Suprapubic skin (tissue), 4 donors: ENCODE measurements at regions not wholly inside any gene's neighbourhood (a gene's known extent, or its start where the extent isn't known, plus 50 kb on each side); places are given as distances from the start of the nearest gene placed in this dataset.

Experiments
- DNase-seq, 2 donors: peaks; one replicate each; pipeline ENCODE4 v3.0.0-alpha.2; 2019; ENCODE audit warnings: low spot score in 2 of 2
- H3K27ac ChIP-seq: fragments of 200-600 bp; sonication (generic); one replicate; pipeline ENCODE4 v1.5.1; 2019
- H3K27me3 ChIP-seq: fragments of 200-600 bp; sonication (generic); one replicate; pipeline ENCODE4 v1.5.1; 2019
- H3K36me3 ChIP-seq: fragments of 200-600 bp; sonication (generic); one replicate; pipeline ENCODE4 v1.5.1; 2019
- H3K4me1 ChIP-seq: fragments of 200-600 bp; sonication (generic); one replicate; pipeline ENCODE4 v1.5.1; 2019
- H3K4me3 ChIP-seq: fragments of 200-600 bp; sonication (generic); one replicate; pipeline ENCODE4 v1.5.1; 2019; ENCODE audit warnings: mild to moderate bottlenecking
- H3K9me3 ChIP-seq: fragments of 200-600 bp; sonication (generic); one replicate; pipeline ENCODE4 v1.5.1; 2019
- CTCF ChIP-seq, 2 donors: fragments of 200-600 bp in 1 of 2; fragments of 450-650 bp in 1 of 2; sonication (generic) in 1 of 2; IDR thresholded peaks; one replicate each; pipeline ENCODE4 v1.5.1; 2016 to 2019; ENCODE audit warnings: antibody characterized with exemption in 2 of 2, mild to moderate bottlenecking in 1 of 2, moderate library complexity in 1 of 2
- EP300 ChIP-seq: sonication (generic); formaldehyde crosslinking; IDR thresholded peaks from one replicate; pipeline ENCODE4 v1.6.1; 2017; ENCODE audit warnings: antibody characterized with exemption
- POLR2A ChIP-seq, 2 donors: fragments of 450-650 bp; IDR thresholded peaks; one replicate each; pipeline ENCODE4 v1.6.1; 2017; ENCODE audit warnings: antibody characterized with exemption in 2 of 2, mild to moderate bottlenecking in 2 of 2, moderate library complexity in 2 of 2
- POLR2AphosphoS5 ChIP-seq, 3 donors: sonication (generic); formaldehyde crosslinking; IDR thresholded peaks; one replicate each; pipeline ENCODE4 v1.6.1; 2017; ENCODE audit warnings: antibody characterized with exemption in 3 of 3
- WGBS: methylation state at CpG from one replicate; pipeline ENCODE4 v1.1.5; 2018; 5-methylcytosine and 5-hydroxymethylcytosine counted together

GRCh38 chr11:46200537-46201281, 76.8 kb upstream of the CREB3L1 start:
- no peak for DNase-seq
- Histone ChIP-seq H3K4me3 (no peak overlapping the region), H3K4me1 (no peaks in the 10 kb centered on the region), H3K27me3 (no peaks in the 10 kb centered on the region), H3K36me3 (no peaks in the 10 kb centered on the region), H3K9me3 (no peaks in the 10 kb centered on the region), H3K27ac (no peak overlapping the region)
- WGBS: 71% methylated on average over 9 of the region's 10 CpGs
- TF ChIP-seq EP300 (no peak), POLR2A (IDR thresholded peaks at IDR 0.05) (no peak), POLR2AphosphoS5 (IDR thresholded peaks at IDR 0.05) (no peak), CTCF (IDR thresholded peaks at IDR 0.05) (no peak)

- no peaks in the 10 kb centered on the region for H3K4me1 ChIP-seq
- 67% methylated on average over 8 of the region's 8 CpGs for WGBS
- H3K4me3 ChIP-seq: no peak overlapping the region
- H3K9me3 ChIP-seq: no peaks in the 10 kb centered on the region
- no peaks in the 10 kb centered on the region for H3K36me3 ChIP-seq
- DNase-seq: no peak
- H3K27ac ChIP-seq: no peak overlapping the region
- H3K27me3 ChIP-seq: no peaks in the 10 kb centered on the region
- TF ChIP-seq POLR2AphosphoS5 (IDR thresholded peaks at IDR 0.05) (no peak), CTCF (IDR thresholded peaks at IDR 0.05) (no peak), POLR2A (IDR thresholded peaks at IDR 0.05) (no peak), EP300 (no peak)
Measured at GRCh38 chr11:46198245-46199240, 77.3 kb upstream of the PHF21A start.

- 89% methylated on average over 3 of the region's 3 CpGs for WGBS
- Histone ChIP-seq H3K27me3 (no peaks in the 10 kb centered on the region), H3K4me3 (no peak overlapping the region), H3K36me3 (no peaks in the 10 kb centered on the region), H3K27ac (no peak overlapping the region), H3K9me3 (no peaks in the 10 kb centered on the region), H3K4me1 (no peaks in the 10 kb centered on the region)
- no peak for TF ChIP-seq CTCF (IDR thresholded peaks at IDR 0.05)
- no peak for TF ChIP-seq POLR2AphosphoS5 (IDR thresholded peaks at IDR 0.05)
- no peak for DNase-seq
Measured at GRCh38 chr11:46197421-46197820, 76.2 kb upstream of the PHF21A start.

DNA sequence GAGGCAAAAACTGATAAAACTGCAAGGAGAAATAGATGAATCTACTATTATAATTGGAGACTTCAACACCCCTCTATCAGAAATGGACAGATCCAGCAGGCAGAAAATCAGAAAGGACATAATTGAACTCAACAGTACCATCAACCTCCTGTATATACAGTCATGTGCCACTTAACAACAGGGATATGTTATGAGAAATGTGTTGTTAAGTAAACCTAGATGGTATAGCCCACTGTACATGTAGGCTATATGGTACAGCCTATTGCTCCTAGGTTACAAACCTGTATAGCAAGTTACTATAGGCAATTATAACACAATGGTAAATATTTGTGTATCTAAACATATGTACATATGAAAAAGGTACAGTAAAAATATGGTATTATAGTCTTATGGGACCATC, 66.8 kb upstream of the PHF21A start:
- Histone ChIP-seq H3K27me3 (no peaks in the 10 kb centered on the region), H3K4me1 (no peaks in the 10 kb centered on the region), H3K36me3 (no peaks in the 10 kb centered on the region), H3K9me3 (no peaks in the 10 kb centered on the region), H3K4me3 (no peak overlapping the region), H3K27ac (no peak overlapping the region)
- TF ChIP-seq CTCF (IDR thresholded peaks at IDR 0.05) (no peak), POLR2A (IDR thresholded peaks at IDR 0.05) (no peak), POLR2AphosphoS5 (IDR thresholded peaks at IDR 0.05) (no peak), EP300 (no peak)
- DNase-seq: no peak

DNA sequence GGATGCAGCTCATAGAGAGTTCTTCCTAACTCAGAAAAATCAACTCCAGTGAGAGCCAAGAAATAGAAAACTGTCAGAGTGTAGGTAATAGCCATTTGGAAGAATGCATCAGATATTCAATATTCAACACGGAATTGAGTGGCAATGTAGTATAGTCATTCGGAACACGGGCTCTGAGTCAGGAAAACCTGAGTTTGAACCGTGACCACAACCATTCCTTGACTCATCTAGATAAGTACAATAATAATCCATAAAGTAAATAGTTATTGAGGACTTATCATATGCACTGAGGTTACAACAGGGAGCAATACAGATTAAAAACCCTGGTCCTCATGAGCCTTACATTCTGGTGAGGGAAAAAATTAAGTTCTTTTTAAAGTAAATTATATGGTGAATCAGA, 62.6 kb upstream of the PHF21A start:
- Histone ChIP-seq H3K4me1 (no peaks in the 10 kb centered on the region), H3K36me3 (no peaks in the 10 kb centered on the region), H3K27me3 (no peaks in the 10 kb centered on the region), H3K4me3 (no peak overlapping the region), H3K27ac (no peak overlapping the region), H3K9me3 (no peaks in the 10 kb centered on the region)
- DNase-seq: no peak
- 90% methylated on average over 4 of the region's 4 CpGs for WGBS
- TF ChIP-seq CTCF (IDR thresholded peaks at IDR 0.05) (no peak), POLR2A (IDR thresholded peaks at IDR 0.05) (no peak), EP300 (no peak), POLR2AphosphoS5 (IDR thresholded peaks at IDR 0.05) (no peak)
